Liver (tissue), 3 donors: ENCODE measurements at regions not wholly inside any gene's neighbourhood (a gene's known extent, or its start where the extent isn't known, plus 50 kb on each side); places are given as distances from the start of the nearest gene placed in this dataset.

Experiments used
- ATF3 ChIP-seq: IDR thresholded peaks from 2 replicates; pipeline ENCODE4 v1.6.1; 2016; ENCODE audit warnings: antibody characterized with exemption
- FOXA1 ChIP-seq: IDR thresholded peaks from 2 replicates; pipeline ENCODE4 v1.6.1; 2016; ENCODE audit warnings: antibody characterized with exemption
- GABPA ChIP-seq, 2 donors: IDR thresholded peaks in 1 of 2; conservative IDR thresholded peaks in 1 of 2; 2 replicates each; pipeline ENCODE4 v1.6.1; 2016; ENCODE audit warnings: antibody characterized with exemption in 2 of 2, mild to moderate bottlenecking in 1 of 2, moderate library complexity in 1 of 2
- HNF4G ChIP-seq: IDR thresholded peaks from 2 replicates; pipeline ENCODE4 v1.6.1; 2016; ENCODE audit warnings: antibody characterized with exemption
- RAD21 ChIP-seq, 2 donors: IDR thresholded peaks; 2 replicates each; pipeline ENCODE4 v1.6.1; 2016; ENCODE audit warnings: antibody characterized with exemption in 2 of 2, mild to moderate bottlenecking in 2 of 2
- REST ChIP-seq: IDR thresholded peaks from 2 replicates; pipeline ENCODE4 v1.6.1; 2016; ENCODE audit warnings: antibody characterized with exemption, mild to moderate bottlenecking
- RXRA ChIP-seq, 2 donors: IDR thresholded peaks; 2 replicates each; pipeline ENCODE4 v1.6.1; 2017 to 2018; ENCODE audit warnings: antibody characterized with exemption in 2 of 2, mild to moderate bottlenecking in 1 of 2
- TAF1 ChIP-seq: conservative IDR thresholded peaks from 2 replicates; pipeline ENCODE4 v1.6.1; 2016; ENCODE audit warnings: antibody characterized with exemption, mild to moderate bottlenecking
- TF ChIP-seq, protein P1 (sequence below): fragments of 150-350 bp; IDR thresholded peaks from 2 replicates; pipeline ENCODE4 v1.5.1; 2017; ENCODE audit warnings: improper control_type of control experiment, low read depth, low read length; ENCODE audit not compliant: missing input control
- TF ChIP-seq, protein P2 (sequence below): IDR thresholded peaks from 2 replicates; pipeline ENCODE4 v1.6.1; 2016; ENCODE audit warnings: antibody characterized with exemption
- donor health status: healthy.
- donor health status: healthy.

- TF ChIP-seq, protein P1, sequence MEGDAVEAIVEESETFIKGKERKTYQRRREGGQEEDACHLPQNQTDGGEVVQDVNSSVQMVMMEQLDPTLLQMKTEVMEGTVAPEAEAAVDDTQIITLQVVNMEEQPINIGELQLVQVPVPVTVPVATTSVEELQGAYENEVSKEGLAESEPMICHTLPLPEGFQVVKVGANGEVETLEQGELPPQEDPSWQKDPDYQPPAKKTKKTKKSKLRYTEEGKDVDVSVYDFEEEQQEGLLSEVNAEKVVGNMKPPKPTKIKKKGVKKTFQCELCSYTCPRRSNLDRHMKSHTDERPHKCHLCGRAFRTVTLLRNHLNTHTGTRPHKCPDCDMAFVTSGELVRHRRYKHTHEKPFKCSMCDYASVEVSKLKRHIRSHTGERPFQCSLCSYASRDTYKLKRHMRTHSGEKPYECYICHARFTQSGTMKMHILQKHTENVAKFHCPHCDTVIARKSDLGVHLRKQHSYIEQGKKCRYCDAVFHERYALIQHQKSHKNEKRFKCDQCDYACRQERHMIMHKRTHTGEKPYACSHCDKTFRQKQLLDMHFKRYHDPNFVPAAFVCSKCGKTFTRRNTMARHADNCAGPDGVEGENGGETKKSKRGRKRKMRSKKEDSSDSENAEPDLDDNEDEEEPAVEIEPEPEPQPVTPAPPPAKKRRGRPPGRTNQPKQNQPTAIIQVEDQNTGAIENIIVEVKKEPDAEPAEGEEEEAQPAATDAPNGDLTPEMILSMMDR: no peak
- TF ChIP-seq FOXA1 (no peak), TAF1 (no peak), RXRA (IDR thresholded peaks at IDR 0.05) (no peak), REST (no peak), GABPA (IDR thresholded peaks at IDR 0.05 in 1 of 2, conservative IDR thresholded peaks at IDR 0.05 in 1 of 2) (no peak), RAD21 (IDR thresholded peaks at IDR 0.05) (no peak), ATF3 (no peak), HNF4G (no peak)
- TF ChIP-seq, protein P2, sequence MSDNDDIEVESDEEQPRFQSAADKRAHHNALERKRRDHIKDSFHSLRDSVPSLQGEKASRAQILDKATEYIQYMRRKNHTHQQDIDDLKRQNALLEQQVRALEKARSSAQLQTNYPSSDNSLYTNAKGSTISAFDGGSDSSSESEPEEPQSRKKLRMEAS: no peak
Observed at GRCh38 chr1:55786396-55786795, 571.2 kb upstream of the USP24 start.
